Neural cell (in vitro differentiated cells): ENCODE measurements at regions not wholly inside any gene's neighbourhood (a gene's known extent, or its start where the extent isn't known, plus 50 kb on each side); places are given as distances from the start of the nearest gene placed in this dataset.

Experiments used
- EZH2 ChIP-seq: fragments of 200-600, 300-800 bp; shearing (Covaris generic), sonication (generic); IDR thresholded peaks from 2 replicates; pipeline ENCODE4 v1.6.1; 2014; ENCODE audit warnings: antibody characterized with exemption, low read length, borderline replicate concordance, mild to moderate bottlenecking; ENCODE audit not compliant: insufficient read depth, poor library complexity, severe bottlenecking
- POLR2AphosphoS5 ChIP-seq: IDR thresholded peaks from 2 replicates; pipeline ENCODE4 v1.6.1; 2012
- RAD21 ChIP-seq: fragments of 450-650 bp; conservative IDR thresholded peaks from 2 replicates; pipeline ENCODE4 v1.6.1; 2014; ENCODE audit warnings: antibody characterized with exemption, mild to moderate bottlenecking, moderate library complexity
- TAF1 ChIP-seq: IDR thresholded peaks from 2 replicates; pipeline ENCODE4 v1.6.1; 2012; ENCODE audit warnings: low read depth
- TF ChIP-seq, protein P1 (sequence below): fragments of 450-650 bp; IDR thresholded peaks from 2 replicates; pipeline ENCODE4 v1.5.1; 2014; ENCODE audit warnings: antibody characterized with exemption, mild to moderate bottlenecking, moderate library complexity; ENCODE audit not compliant: poor library complexity, severe bottlenecking

DNA sequence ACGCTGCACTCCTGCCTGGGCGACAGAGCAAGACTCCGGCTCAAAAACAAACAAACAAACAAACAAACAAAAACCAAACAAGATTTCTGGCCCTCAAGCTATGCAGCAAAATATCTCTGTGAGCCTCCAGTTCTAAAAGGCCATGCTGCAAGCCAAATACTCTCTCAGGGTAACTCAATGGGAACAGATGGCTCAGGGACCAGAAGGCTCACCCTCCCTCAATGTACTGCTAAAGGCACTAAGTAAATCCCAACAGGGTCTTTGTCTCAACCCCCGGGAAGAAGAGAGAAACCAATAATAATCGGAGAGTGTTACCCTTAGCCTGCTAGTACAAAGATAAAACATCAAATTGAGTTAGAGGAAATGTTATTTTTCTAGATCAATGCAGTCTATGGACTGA, 119.7 kb upstream of the ZC3H12C start:
- TF ChIP-seq EZH2 (no peak), RAD21 (no peak), POLR2AphosphoS5 (no peak), TAF1 (no peak)
- TF ChIP-seq, protein P1, sequence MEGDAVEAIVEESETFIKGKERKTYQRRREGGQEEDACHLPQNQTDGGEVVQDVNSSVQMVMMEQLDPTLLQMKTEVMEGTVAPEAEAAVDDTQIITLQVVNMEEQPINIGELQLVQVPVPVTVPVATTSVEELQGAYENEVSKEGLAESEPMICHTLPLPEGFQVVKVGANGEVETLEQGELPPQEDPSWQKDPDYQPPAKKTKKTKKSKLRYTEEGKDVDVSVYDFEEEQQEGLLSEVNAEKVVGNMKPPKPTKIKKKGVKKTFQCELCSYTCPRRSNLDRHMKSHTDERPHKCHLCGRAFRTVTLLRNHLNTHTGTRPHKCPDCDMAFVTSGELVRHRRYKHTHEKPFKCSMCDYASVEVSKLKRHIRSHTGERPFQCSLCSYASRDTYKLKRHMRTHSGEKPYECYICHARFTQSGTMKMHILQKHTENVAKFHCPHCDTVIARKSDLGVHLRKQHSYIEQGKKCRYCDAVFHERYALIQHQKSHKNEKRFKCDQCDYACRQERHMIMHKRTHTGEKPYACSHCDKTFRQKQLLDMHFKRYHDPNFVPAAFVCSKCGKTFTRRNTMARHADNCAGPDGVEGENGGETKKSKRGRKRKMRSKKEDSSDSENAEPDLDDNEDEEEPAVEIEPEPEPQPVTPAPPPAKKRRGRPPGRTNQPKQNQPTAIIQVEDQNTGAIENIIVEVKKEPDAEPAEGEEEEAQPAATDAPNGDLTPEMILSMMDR = no peak
